ENCODE measurements at regions not wholly inside any gene's neighbourhood (a gene's known extent, or its start where the extent isn't known, plus 50 kb on each side); places are given as distances from the start of the nearest gene placed in this dataset.
"Not testable (repeated sequence)": the region's sequence is repeated elsewhere in the genome, so short reads cannot be mapped to it uniquely, and the experiment has no call there.

GRCh38 chr2:51778806-51779205 is 746.9 kb upstream of the NRXN1 start:
- POLR2A ChIA-PET (ENCODE audit: low non-redundant PET) = no interaction called here
- BruUV-seq (replicated peaks) = no TSS peak
- Histone ChIP-seq H3K27me3 (replicated peaks; ENCODE audit: insufficient read depth, low read depth, low read length, poor library complexity) (peaks cover 11% of the 10 kb centered on the region), H3K4me1 (ENCODE audit: insufficient read depth, low read length, poor library complexity, severe bottlenecking) (no peaks in the 10 kb centered on the region), H3K36me3 (ENCODE audit: insufficient read depth, low read length, poor library complexity, severe bottlenecking) (no peaks in the 10 kb centered on the region), H3K4me3 (ENCODE audit: low read depth, low read length, poor library complexity, severe bottlenecking) (no peak overlapping the region), H3K9me3 (ENCODE audit: low read depth, low read length, poor library complexity, severe bottlenecking) (no peaks in the 10 kb centered on the region), H3K27ac (ENCODE audit: low read depth, low read length, poor library complexity, severe bottlenecking) (no peak overlapping the region)
- CTCF ChIA-PET = no interaction called here
- intact Hi-C loops (cut with micrococcal nuclease; ENCODE audit: unreplicated experiment) = no loop called here
- no peak for DNase-seq (ENCODE audit: low spot score)
- TF ChIP-seq CTCF (conservative IDR thresholded peaks at IDR 0.05; ENCODE audit: low read depth, low read length) (no peak), EZH2 (IDR thresholded peaks at IDR 0.05; ENCODE audit: borderline replicate concordance, low read depth, low read length, poor library complexity, severe bottlenecking) (no peak)

- BruUV-seq (replicated peaks); POLR2A ChIA-PET (ENCODE audit: low non-redundant PET): not testable (repeated sequence)
These were observed 742.7 kb upstream of the NRXN1 start for GRCh38 chr2:51774606-51775005.

GRCh38 chr2:51760441-51760840 is 728.5 kb upstream of the NRXN1 start:
- BruUV-seq (replicated peaks) = no TSS peak
- Histone ChIP-seq H3K4me3 (ENCODE audit: low read depth, low read length, poor library complexity, severe bottlenecking) (no peak overlapping the region), H3K27me3 (replicated peaks; ENCODE audit: insufficient read depth, low read depth, low read length, poor library complexity) (peaks cover 18% of the 10 kb centered on the region), H3K27ac (ENCODE audit: low read depth, low read length, poor library complexity, severe bottlenecking) (no peak overlapping the region), H3K9me3 (ENCODE audit: low read depth, low read length, poor library complexity, severe bottlenecking) (no peaks in the 10 kb centered on the region), H3K4me1 (ENCODE audit: insufficient read depth, low read length, poor library complexity, severe bottlenecking) (no peaks in the 10 kb centered on the region), H3K36me3 (ENCODE audit: insufficient read depth, low read length, poor library complexity, severe bottlenecking) (no peaks in the 10 kb centered on the region)
- ChIA-PET CTCF (no interaction called here), POLR2A (ENCODE audit: low non-redundant PET) (no interaction called here)
- DNase-seq (ENCODE audit: low spot score) = no peak
- TF ChIP-seq CTCF (conservative IDR thresholded peaks at IDR 0.05; ENCODE audit: low read depth, low read length) (no peak), EZH2 (IDR thresholded peaks at IDR 0.05; ENCODE audit: borderline replicate concordance, low read depth, low read length, poor library complexity, severe bottlenecking) (no peak)
- intact Hi-C loops (cut with micrococcal nuclease; ENCODE audit: unreplicated experiment) = no loop called here

More at GRCh38 chr2:51774606-51775005, 742.7 kb upstream of the NRXN1 start:
- H3K36me3 ChIP-seq (ENCODE audit: insufficient read depth, low read length, poor library complexity, severe bottlenecking); DNase-seq (ENCODE audit: low spot score); CTCF ChIA-PET; intact Hi-C loops (cut with micrococcal nuclease; ENCODE audit: unreplicated experiment); H3K4me1 ChIP-seq (ENCODE audit: insufficient read depth, low read length, poor library complexity, severe bottlenecking); H3K4me3 ChIP-seq (ENCODE audit: low read depth, low read length, poor library complexity, severe bottlenecking); H3K9me3 ChIP-seq (ENCODE audit: low read depth, low read length, poor library complexity, severe bottlenecking); H3K27ac ChIP-seq (ENCODE audit: low read depth, low read length, poor library complexity, severe bottlenecking); H3K27me3 ChIP-seq (replicated peaks; ENCODE audit: insufficient read depth, low read depth, low read length, poor library complexity): not testable (repeated sequence)

- no TSS peak for BruUV-seq (replicated peaks)
- CTCF ChIA-PET = no interaction called here
- H3K27ac ChIP-seq (ENCODE audit: low read depth, low read length, poor library complexity, severe bottlenecking) = no peak overlapping the region
- no peaks in the 10 kb centered on the region for H3K9me3 ChIP-seq (ENCODE audit: low read depth, low read length, poor library complexity, severe bottlenecking)
- H3K36me3 ChIP-seq (ENCODE audit: insufficient read depth, low read length, poor library complexity, severe bottlenecking) = no peaks in the 10 kb centered on the region
- H3K4me3 ChIP-seq (ENCODE audit: low read depth, low read length, poor library complexity, severe bottlenecking) = no peak overlapping the region
- no peak for DNase-seq (ENCODE audit: low spot score)
- peaks cover 22% of the 10 kb centered on the region for H3K27me3 ChIP-seq (replicated peaks; ENCODE audit: insufficient read depth, low read depth, low read length, poor library complexity)
- no peaks in the 10 kb centered on the region for H3K4me1 ChIP-seq (ENCODE audit: insufficient read depth, low read length, poor library complexity, severe bottlenecking)
- POLR2A ChIA-PET (ENCODE audit: low non-redundant PET) = no interaction called here
- TF ChIP-seq CTCF (conservative IDR thresholded peaks at IDR 0.05; ENCODE audit: low read depth, low read length) (no peak), EZH2 (IDR thresholded peaks at IDR 0.05; ENCODE audit: borderline replicate concordance, low read depth, low read length, poor library complexity, severe bottlenecking) (no peak)
- intact Hi-C loops (cut with micrococcal nuclease; ENCODE audit: unreplicated experiment) = no loop called here
These were observed 726.1 kb upstream of the NRXN1 start for GRCh38 chr2:51758081-51758480.
